Omental fat pad (tissue), 3 donors: ENCODE measurements at regions not wholly inside any gene's neighbourhood (a gene's known extent, or its start where the extent isn't known, plus 50 kb on each side); places are given as distances from the start of the nearest gene placed in this dataset.
"Not testable (repeated sequence)": the region's sequence is repeated elsewhere in the genome, so short reads cannot be mapped to it uniquely, and the experiment has no call there.

ENCODE experiments used
- ATAC-seq: fragments of 150-250 bp; one replicate; pipeline ENCODE4 v1.9.1; 2016; ENCODE audit warnings: mild to moderate bottlenecking, moderate library complexity; ENCODE audit not compliant: low FRiP score
- DNase-seq: peaks from one replicate; pipeline ENCODE4 v3.0.0-alpha.2; 2019; ENCODE audit warnings: low spot score
- TF ChIP-seq, protein P1 (sequence below), 3 donors: fragments of 450-650 bp; IDR thresholded peaks; one replicate each; pipeline ENCODE4 v1.5.1; 2016 to 2017; ENCODE audit warnings: antibody characterized with exemption in 3 of 3, mild to moderate bottlenecking in 3 of 3, moderate library complexity in 2 of 3

DNA sequence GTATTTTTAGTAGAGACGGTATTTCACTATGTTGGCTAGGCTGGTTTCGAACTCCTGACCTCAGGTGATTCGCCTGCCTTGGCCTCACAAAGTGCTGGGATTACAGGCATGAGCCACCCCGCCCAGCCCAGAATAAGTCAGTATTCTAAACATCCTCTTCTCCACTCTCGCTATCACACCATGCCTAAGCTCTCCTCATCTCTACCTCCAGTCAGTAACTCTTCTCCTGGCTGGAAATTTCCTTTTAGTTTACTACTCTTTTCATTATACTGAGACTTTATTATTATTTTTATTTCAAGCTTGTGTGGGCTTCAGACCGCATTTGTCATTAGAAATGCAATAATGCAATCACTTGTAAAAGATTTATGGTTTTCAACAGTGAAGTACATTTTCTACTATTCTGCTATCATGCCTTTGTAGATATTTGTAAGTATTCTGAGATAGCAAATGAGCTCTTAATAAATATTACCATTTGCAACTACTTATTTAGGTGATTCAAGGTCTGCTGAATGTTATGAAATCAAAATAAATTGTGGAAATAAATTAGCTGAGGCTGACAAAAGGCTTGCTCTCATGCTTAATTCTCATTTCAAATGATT is 617.3 kb upstream of the GOT2 start:
- ATAC-seq (no peak), DNase-seq (no peak)
- TF ChIP-seq, protein P1, sequence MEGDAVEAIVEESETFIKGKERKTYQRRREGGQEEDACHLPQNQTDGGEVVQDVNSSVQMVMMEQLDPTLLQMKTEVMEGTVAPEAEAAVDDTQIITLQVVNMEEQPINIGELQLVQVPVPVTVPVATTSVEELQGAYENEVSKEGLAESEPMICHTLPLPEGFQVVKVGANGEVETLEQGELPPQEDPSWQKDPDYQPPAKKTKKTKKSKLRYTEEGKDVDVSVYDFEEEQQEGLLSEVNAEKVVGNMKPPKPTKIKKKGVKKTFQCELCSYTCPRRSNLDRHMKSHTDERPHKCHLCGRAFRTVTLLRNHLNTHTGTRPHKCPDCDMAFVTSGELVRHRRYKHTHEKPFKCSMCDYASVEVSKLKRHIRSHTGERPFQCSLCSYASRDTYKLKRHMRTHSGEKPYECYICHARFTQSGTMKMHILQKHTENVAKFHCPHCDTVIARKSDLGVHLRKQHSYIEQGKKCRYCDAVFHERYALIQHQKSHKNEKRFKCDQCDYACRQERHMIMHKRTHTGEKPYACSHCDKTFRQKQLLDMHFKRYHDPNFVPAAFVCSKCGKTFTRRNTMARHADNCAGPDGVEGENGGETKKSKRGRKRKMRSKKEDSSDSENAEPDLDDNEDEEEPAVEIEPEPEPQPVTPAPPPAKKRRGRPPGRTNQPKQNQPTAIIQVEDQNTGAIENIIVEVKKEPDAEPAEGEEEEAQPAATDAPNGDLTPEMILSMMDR (IDR thresholded peaks at IDR 0.05), result no peak

DNA sequence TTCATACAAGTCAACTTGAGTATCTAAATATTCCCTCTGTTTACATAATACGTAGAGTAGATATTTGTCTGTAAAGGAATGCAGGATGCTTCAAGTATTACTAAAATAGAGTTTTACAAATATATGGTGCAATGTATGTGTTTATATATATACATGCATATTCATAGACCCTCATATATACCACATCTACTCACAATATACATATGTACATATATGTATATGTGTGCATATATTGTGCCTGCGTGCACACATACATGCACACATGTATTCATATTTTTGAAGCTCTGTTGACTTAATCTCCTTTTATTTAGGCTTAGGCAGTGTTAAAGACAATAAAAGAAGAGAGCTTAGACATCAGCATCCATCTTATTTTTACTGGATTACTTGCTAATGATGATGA is 616.6 kb upstream of the GOT2 start:
- ATAC-seq, result no peak
- DNase-seq, result no peak
- TF ChIP-seq, protein P1 (IDR thresholded peaks at IDR 0.05), result no peak

DNA sequence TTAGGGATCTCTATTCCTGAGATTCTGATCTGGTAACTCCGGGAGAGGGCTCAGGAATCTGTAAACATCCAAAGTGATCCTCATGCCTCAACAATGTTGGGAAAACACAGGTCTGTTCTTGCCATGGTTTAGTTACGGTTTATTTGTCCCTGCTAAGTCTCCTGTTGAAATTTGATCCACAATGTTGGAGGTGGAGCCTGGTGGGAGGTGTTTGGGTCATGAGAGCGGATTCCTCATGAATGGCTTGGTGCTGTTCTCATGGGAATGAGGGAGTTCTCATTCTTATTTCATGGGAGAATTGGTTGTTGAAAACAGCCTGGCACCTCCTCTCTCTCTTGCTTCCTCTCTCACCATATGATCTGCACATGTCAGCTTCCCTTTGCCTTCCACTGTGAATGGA is 608.6 kb upstream of the GOT2 start:
- TF ChIP-seq, protein P1 (IDR thresholded peaks at IDR 0.05), result no peak
- DNase-seq (no peak), ATAC-seq (no peak)

DNA sequence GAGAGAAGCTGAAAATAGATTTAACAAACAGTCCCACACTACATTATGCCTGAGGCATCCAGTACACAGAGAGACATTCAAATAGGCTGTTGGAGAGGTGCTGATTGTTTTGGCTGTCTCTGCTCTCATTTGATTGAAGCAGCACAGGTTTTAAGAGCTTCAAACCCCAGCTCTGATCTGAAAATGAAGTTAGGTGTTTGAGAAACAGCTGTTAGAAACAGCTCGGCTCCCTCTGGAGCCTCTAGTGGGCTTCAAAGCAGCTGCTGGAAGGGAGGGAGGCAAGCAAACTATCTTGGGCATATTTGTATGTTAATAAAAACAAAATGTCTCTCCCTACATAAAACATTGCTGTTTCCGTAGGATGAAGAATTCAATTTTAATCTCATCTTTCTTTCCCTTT is 607.3 kb upstream of the GOT2 start:
- no peak for ATAC-seq
- no peak for DNase-seq
- TF ChIP-seq, protein P1 (IDR thresholded peaks at IDR 0.05), result no peak

DNA sequence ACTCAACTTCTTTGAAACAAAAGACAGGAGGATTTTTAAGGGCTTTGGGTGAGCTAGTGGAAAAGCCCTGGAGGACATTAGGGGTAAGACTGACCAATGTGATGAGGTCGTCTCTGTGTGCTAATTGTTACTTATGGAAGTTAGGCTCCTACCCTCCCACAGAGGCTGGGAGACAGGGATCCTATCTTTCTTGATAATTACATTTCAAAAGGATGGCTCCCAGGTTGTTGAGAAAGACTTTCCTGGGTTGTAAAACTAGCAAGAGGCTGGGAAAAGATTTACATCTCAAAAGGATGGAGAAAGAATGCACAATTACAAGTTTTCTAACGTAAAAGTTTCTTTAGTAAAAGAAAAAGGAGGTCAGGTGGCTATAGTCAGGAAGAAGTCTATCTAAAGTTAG is 605.8 kb upstream of the GOT2 start:
- TF ChIP-seq, protein P1 (IDR thresholded peaks at IDR 0.05), result no peak
- DNase-seq, result no peak
- no peak for ATAC-seq

DNA sequence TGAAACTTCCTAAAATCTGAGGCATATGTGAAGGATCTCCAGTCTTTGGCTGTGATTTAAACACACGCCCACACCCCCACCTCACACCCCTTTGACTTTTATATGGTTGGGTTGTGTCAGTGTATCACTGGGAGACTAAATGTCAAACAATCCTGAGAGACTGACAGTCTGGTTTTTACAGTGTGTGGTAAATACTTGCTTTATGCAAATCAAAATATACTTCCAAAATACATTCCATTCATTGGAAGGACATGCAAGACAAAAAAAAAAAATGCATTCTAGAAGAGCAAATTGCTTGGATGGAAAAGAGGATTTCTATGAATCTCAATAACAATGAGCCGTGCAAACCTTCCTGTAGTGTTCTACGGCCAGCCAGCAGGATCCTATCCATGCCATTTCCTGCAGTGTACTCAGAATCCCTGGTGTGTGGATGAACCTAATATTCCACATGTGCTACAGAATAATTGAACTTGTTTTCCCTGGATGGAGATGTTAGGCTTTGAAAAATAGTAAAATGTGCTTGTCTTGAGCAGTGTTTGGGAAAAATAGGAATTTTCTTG is 602.1 kb upstream of the GOT2 start:
- ATAC-seq (no peak), DNase-seq (no peak)
- TF ChIP-seq, protein P1 (IDR thresholded peaks at IDR 0.05), result no peak

DNA sequence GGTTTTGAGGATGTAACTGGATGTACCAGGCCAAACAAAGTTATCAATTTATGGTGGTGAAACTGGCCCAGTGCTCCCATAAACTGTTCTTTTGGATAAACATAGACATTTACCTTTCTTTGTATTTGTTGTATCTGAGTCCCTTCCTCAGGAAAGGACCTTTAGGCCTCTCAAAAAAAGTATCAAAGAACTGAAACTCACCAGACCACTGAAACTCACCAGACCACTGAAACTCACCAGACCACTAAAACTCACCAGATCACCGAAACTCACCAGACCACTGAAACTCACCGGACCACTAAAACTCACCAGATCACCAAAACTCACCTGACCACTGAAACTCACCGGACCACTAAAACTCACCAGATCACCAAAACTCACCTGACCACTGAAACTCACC is 597.6 kb upstream of the GOT2 start:
- ATAC-seq, DNase-seq: not testable (repeated sequence)
